OCI-LY3 (cell line): ENCODE measurements at regions not wholly inside any gene's neighbourhood (a gene's known extent, or its start where the extent isn't known, plus 50 kb on each side); places are given as distances from the start of the nearest gene placed in this dataset.

Source experiments
- EZH2phosphoT487 ChIP-seq: fragments of 200-600 bp; shearing (Covaris generic); IDR thresholded peaks from 2 replicates; pipeline ENCODE4 v1.6.1; 2018; ENCODE audit warnings: antibody characterized with exemption, mixed run types, low read depth
- TF ChIP-seq, protein P1 (sequence below): fragments of 200-600, 300-600 bp; sonication (generic); IDR thresholded peaks from 2 replicates; pipeline ENCODE4 v1.5.1; 2014; ENCODE audit warnings: antibody characterized with exemption, low read length, low read depth

DNA sequence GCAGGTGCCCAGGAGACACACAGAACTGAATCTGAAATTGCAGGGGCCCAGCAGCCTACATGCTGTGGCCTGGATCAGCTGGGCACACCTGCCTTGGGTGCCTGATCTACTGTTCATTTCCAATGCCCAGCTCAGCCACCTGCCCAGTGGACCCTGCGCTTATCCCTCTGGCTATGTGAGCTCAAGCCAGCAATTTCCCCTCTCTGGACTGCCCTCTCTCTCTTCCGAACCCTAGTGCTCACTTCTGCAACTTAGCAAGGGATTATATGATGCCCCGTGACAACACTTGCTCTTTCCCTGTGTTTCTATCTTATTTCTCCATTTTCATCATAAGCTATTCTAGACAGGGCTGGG is 276.0 kb downstream of the UACA start:
- TF ChIP-seq, protein P1, sequence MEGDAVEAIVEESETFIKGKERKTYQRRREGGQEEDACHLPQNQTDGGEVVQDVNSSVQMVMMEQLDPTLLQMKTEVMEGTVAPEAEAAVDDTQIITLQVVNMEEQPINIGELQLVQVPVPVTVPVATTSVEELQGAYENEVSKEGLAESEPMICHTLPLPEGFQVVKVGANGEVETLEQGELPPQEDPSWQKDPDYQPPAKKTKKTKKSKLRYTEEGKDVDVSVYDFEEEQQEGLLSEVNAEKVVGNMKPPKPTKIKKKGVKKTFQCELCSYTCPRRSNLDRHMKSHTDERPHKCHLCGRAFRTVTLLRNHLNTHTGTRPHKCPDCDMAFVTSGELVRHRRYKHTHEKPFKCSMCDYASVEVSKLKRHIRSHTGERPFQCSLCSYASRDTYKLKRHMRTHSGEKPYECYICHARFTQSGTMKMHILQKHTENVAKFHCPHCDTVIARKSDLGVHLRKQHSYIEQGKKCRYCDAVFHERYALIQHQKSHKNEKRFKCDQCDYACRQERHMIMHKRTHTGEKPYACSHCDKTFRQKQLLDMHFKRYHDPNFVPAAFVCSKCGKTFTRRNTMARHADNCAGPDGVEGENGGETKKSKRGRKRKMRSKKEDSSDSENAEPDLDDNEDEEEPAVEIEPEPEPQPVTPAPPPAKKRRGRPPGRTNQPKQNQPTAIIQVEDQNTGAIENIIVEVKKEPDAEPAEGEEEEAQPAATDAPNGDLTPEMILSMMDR, result no peak
- TF ChIP-seq EZH2phosphoT487, result no peak
